ACC112 (cell line): ENCODE measurements at regions not wholly inside any gene's neighbourhood (a gene's known extent, or its start where the extent isn't known, plus 50 kb on each side); places are given as distances from the start of the nearest gene placed in this dataset.

Experiments
- H2AFZ ChIP-seq: fragments of 200-600 bp; sonication (generic); one replicate; pipeline ENCODE4 v1.6.0; 2017; ENCODE audit warnings: antibody characterized with exemption, low read length; ENCODE audit not compliant: unreplicated experiment
- H3K27ac ChIP-seq: fragments of 200-600 bp; sonication (generic); 2 replicates; pipeline ENCODE4 v1.5.1; 2014; ENCODE audit warnings: low read depth, mild to moderate bottlenecking, antibody characterized with exemption, low read length, moderate library complexity
- H3K27me3 ChIP-seq: fragments of 200-600 bp; sonication (generic); 2 replicates; pipeline ENCODE4 v1.6.1; 2014; ENCODE audit warnings: mild to moderate bottlenecking, antibody characterized with exemption, low read length, moderate library complexity, mixed read lengths; ENCODE audit not compliant: insufficient read depth
- H3K36me3 ChIP-seq: fragments of 200-600 bp; sonication (generic); 2 replicates; pipeline ENCODE4 v1.6.1; 2016; ENCODE audit warnings: mild to moderate bottlenecking, antibody characterized with exemption, low read length, moderate library complexity, mixed read lengths; ENCODE audit not compliant: insufficient read depth
- H3K4me1 ChIP-seq: fragments of 200-600 bp; sonication (generic); one replicate; pipeline ENCODE4 v1.6.1; 2016; ENCODE audit warnings: low read length, mixed read lengths; ENCODE audit not compliant: insufficient read depth, unreplicated experiment, control insufficient read depth
- H3K4me3 ChIP-seq: fragments of 200-600 bp; sonication (generic); 2 replicates; pipeline ENCODE4 v1.5.1; 2014; ENCODE audit warnings: mild to moderate bottlenecking, low read depth, low read length
- H3K79me2 ChIP-seq: fragments of 200-600 bp; sonication (generic); one replicate; pipeline ENCODE4 v1.6.0; 2016; ENCODE audit warnings: low read length; ENCODE audit not compliant: control insufficient read depth, unreplicated experiment, insufficient read depth

DNA sequence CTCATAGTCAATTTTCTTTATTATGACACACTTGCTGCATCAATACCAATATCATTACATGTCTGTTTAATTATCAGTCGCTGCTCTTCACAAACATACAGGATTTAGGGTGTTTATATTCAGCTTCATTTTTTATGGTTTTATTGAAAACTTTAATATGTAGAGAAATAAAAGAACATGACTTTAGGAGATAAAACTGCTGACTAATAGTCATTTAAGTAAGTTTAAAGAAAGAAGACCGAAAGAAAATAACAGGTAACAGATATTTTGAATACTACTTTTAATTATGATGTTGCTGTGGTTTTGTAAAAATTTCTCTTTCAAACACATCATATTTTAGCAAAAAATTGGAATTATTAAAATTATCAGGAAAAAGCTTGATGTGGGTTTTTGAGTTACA, 685.1 kb upstream of the BRINP3 start:
- Histone ChIP-seq H3K4me1 (no peaks in the 10 kb centered on the region), H3K79me2 (no peaks in the 10 kb centered on the region), H3K36me3 (no peaks in the 10 kb centered on the region), H3K27me3 (no peaks in the 10 kb centered on the region), H3K4me3 (no peak overlapping the region), H2AFZ (no peak overlapping the region), H3K27ac (no peak overlapping the region)

GRCh38 chr1:191163621-191164020, 686.0 kb upstream of the BRINP3 start:
- H3K27ac ChIP-seq, result no peak overlapping the region
- no peaks in the 10 kb centered on the region for H3K36me3 ChIP-seq
- no peaks in the 10 kb centered on the region for H3K79me2 ChIP-seq
- no peak overlapping the region for H2AFZ ChIP-seq
- H3K4me1 ChIP-seq, result no peaks in the 10 kb centered on the region
- H3K27me3 ChIP-seq, result no peaks in the 10 kb centered on the region
- H3K4me3 ChIP-seq, result no peak overlapping the region

- Histone ChIP-seq H3K36me3 (no peaks in the 10 kb centered on the region), H3K27ac (no peak overlapping the region), H3K27me3 (no peaks in the 10 kb centered on the region), H2AFZ (no peak overlapping the region), H3K4me1 (no peaks in the 10 kb centered on the region), H3K4me3 (peak overlapping the region; percentile 57), H3K79me2 (no peaks in the 10 kb centered on the region)
Measured at GRCh38 chr1:191174298-191174697, 696.6 kb upstream of the BRINP3 start.

- no peak overlapping the region for H2AFZ ChIP-seq
- H3K27me3 ChIP-seq, result no peaks in the 10 kb centered on the region
- no peak overlapping the region for H3K27ac ChIP-seq
- no peaks in the 10 kb centered on the region for H3K4me1 ChIP-seq
- H3K36me3 ChIP-seq, result no peaks in the 10 kb centered on the region
- H3K79me2 ChIP-seq, result no peaks in the 10 kb centered on the region
- H3K4me3 ChIP-seq, result no peak overlapping the region
Measured at GRCh38 chr1:191176131-191176530, 698.5 kb upstream of the BRINP3 start.

GRCh38 chr1:191206513-191207207, 729.0 kb upstream of the BRINP3 start:
- Histone ChIP-seq H3K4me3 (no peak overlapping the region), H3K4me1 (no peaks in the 10 kb centered on the region), H3K27me3 (no peaks in the 10 kb centered on the region), H3K36me3 (no peaks in the 10 kb centered on the region), H3K79me2 (no peaks in the 10 kb centered on the region), H3K27ac (no peak overlapping the region), H2AFZ (no peak overlapping the region)

GRCh38 chr1:191222206-191222605, 744.5 kb upstream of the BRINP3 start:
- Histone ChIP-seq H3K36me3 (no peaks in the 10 kb centered on the region), H2AFZ (no peak overlapping the region), H3K79me2 (no peaks in the 10 kb centered on the region)

GRCh38 chr1:191240925-191241324, 763.3 kb upstream of the BRINP3 start:
- Histone ChIP-seq H3K27ac (no peak overlapping the region), H3K4me3 (no peak overlapping the region), H2AFZ (no peak overlapping the region), H3K79me2 (no peaks in the 10 kb centered on the region), H3K4me1 (no peaks in the 10 kb centered on the region), H3K27me3 (no peaks in the 10 kb centered on the region), H3K36me3 (no peaks in the 10 kb centered on the region)

More at GRCh38 chr1:191222206-191222605, 744.5 kb upstream of the BRINP3 start:
- Histone ChIP-seq H3K4me1 (no peaks in the 10 kb centered on the region), H3K4me3 (no peak overlapping the region), H3K27me3 (no peaks in the 10 kb centered on the region), H3K27ac (no peak overlapping the region)

DNA sequence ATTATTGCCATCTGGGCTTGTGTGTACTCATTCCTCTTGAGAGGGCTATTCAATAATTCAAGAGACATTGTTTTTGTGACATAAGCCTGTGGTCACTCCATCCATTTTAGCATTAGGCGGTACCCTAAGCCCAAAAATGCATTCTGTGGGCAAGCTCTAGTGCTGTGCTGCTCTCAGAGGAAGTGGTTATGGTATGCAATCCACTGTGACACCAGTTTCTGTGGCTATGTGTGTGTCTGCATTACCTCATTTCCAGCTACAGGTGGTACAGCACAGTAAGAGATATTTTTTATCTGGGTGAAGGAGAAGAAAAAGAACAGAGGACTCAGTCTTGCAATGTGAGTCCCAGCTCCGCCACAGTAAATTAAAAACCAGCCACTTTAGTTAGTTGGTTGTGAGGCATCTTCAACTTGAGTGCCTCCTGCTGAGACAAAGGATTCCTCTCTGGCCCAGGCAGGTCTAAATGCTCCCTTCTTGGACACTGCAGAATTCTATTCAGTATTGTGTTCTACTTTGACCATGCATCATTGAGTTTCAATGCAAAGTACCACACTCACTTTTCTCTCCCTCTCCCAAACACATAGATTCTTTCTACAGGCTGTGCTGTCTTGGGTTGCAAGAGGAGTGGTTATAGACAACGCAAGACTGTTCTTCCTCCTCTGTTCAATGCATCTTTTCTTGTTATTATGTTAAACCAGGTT, 777.8 kb upstream of the BRINP3 start:
- H3K36me3 ChIP-seq, result no peaks in the 10 kb centered on the region
- H3K27me3 ChIP-seq, result no peaks in the 10 kb centered on the region
- no peaks in the 10 kb centered on the region for H3K79me2 ChIP-seq
- H3K4me1 ChIP-seq, result no peaks in the 10 kb centered on the region
- H3K27ac ChIP-seq, result no peak overlapping the region
- H3K4me3 ChIP-seq, result no peak overlapping the region
- H2AFZ ChIP-seq, result no peak overlapping the region

DNA sequence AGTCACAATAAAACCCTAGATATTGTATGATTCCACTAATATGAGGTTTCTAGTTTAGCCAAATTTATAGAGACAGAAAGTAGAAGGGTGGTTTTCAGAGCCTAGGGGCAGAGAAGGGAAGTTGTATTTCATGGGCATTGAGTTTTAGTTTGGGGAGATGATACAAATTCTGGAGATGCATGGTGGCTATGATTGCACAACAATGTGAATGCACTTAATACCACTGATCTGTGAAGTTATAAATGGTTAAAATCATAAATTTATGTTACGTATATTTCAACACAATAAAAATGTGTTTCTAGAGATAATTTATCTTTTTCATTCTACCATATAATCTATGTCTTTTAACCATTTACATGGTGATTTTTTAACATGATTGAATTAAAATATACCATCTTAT, 779.3 kb upstream of the BRINP3 start:
- H3K79me2 ChIP-seq, result no peaks in the 10 kb centered on the region
- H3K4me1 ChIP-seq, result no peaks in the 10 kb centered on the region
- H3K36me3 ChIP-seq, result no peaks in the 10 kb centered on the region

DNA sequence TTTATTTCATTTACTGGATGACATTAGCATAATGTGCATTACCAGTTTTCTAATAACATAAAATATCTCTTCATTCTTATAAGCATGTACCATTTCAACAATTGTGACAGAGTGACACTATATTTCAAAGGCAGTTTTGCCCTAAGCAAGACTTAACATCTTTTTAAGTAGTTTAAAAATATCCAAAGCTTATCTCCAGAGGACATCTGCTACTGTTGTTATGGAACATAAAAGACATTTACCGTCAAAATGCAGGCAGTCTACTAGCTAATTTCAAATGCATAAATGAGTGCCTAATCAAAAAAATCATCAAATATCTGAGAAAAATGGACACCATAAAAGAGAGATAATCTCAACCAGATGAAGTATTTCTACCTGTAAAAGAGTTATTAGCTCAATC, 782.4 kb upstream of the BRINP3 start:
- H3K79me2 ChIP-seq, result no peaks in the 10 kb centered on the region
- H3K4me3 ChIP-seq, result no peak overlapping the region
- H2AFZ ChIP-seq, result no peak overlapping the region
- H3K36me3 ChIP-seq, result no peaks in the 10 kb centered on the region
- H3K27ac ChIP-seq, result no peak overlapping the region
- H3K27me3 ChIP-seq, result no peaks in the 10 kb centered on the region
- no peaks in the 10 kb centered on the region for H3K4me1 ChIP-seq

More for the DNA sequence above, 779.3 kb upstream of the BRINP3 start:
- no peaks in the 10 kb centered on the region for H3K27me3 ChIP-seq
- H2AFZ ChIP-seq, result no peak overlapping the region
- H3K4me3 ChIP-seq, result no peak overlapping the region
- no peak overlapping the region for H3K27ac ChIP-seq

DNA sequence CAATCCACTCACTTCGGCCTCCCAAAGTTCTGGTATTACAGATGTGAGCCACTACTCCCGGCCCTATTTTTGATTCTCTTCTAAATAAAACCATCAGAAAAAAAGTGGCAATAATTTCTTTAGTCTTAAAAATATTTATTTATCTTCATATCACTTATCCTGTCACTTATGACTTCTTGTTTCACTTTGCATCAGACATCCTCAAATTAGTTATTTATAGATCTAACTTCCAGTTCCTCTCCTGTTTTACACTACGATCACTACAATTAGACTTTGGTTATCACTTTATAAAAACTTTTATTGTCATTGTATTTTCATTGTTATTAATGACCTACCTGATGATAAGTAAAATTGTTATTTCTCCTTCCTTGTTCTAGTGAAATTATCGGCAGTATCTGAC, 783.4 kb upstream of the BRINP3 start:
- H3K79me2 ChIP-seq, result no peaks in the 10 kb centered on the region
- H3K27ac ChIP-seq, result no peak overlapping the region
- H3K36me3 ChIP-seq, result no peaks in the 10 kb centered on the region
- no peak overlapping the region for H3K4me3 ChIP-seq
- H3K27me3 ChIP-seq, result no peaks in the 10 kb centered on the region
- H3K4me1 ChIP-seq, result no peaks in the 10 kb centered on the region
- H2AFZ ChIP-seq, result no peak overlapping the region
